MG63 (cell line): ENCODE measurements at regions not wholly inside any gene's neighbourhood (a gene's known extent, or its start where the extent isn't known, plus 50 kb on each side); places are given as distances from the start of the nearest gene placed in this dataset.

ENCODE experiments used
- DNase-seq: peaks from one replicate; pipeline ENCODE4 v3.0.0-alpha.2; 2020
- H3K27me3 ChIP-seq: fragments of 250-450 bp; sonication (Bioruptor Pico); 2 replicates; pipeline ENCODE4 v1.5.1; 2020; ENCODE audit warnings: mild to moderate bottlenecking, moderate library complexity
- H3K36me3 ChIP-seq: fragments of 250-450 bp; sonication (Bioruptor Pico); 2 replicates; pipeline ENCODE4 v1.5.1; 2020; ENCODE audit warnings: mild to moderate bottlenecking, moderate library complexity
- H3K4me3 ChIP-seq: fragments of 250-450 bp; sonication (Bioruptor Pico); 2 replicates; pipeline ENCODE4 v1.5.1; 2020; ENCODE audit warnings: mild to moderate bottlenecking, moderate library complexity
- H3K9me3 ChIP-seq: fragments of 250-450 bp; sonication (Bioruptor Pico); 2 replicates; pipeline ENCODE4 v1.5.1; 2020; ENCODE audit warnings: mild to moderate bottlenecking, moderate library complexity

DNA sequence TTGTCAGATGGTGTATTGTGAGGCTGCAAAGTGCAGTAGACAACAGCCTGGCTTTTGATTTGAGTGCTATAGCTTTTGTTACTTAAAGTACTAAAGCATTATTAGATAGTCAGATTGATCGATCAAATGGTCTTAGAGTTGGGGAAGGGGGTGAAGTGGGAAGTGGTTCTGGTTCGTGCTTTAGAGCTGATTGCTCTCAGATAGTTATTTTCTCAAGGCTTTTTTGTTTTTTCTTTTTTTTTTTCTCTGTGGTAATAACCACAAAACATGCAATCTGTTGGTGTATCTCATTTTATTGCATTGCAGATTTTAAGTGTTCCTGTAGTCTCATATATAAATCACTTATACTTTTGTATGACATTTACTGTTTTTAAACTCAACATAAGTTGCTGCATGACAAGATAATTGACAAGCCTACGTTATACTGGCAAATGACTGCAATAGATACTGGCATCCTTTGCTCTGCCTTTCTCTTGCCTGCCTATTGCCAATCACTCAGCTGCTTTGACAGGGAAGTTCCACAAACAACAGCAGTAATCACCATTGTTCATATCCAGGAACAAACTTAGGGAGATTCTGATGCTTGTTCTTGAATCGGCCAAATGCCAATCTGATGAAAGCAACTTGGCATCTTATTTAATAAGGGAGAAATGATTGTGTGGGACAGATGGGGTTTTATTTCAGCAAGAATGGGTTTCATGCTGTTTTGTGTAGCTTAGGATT lies 125.0 kb upstream of the B3GALT2 start:
- H3K27me3 ChIP-seq, result no peaks in the 10 kb centered on the region
- no peak overlapping the region for H3K4me3 ChIP-seq
- no peaks in the 10 kb centered on the region for H3K9me3 ChIP-seq
- DNase-seq, result no peak
- no peaks in the 10 kb centered on the region for H3K36me3 ChIP-seq

DNA sequence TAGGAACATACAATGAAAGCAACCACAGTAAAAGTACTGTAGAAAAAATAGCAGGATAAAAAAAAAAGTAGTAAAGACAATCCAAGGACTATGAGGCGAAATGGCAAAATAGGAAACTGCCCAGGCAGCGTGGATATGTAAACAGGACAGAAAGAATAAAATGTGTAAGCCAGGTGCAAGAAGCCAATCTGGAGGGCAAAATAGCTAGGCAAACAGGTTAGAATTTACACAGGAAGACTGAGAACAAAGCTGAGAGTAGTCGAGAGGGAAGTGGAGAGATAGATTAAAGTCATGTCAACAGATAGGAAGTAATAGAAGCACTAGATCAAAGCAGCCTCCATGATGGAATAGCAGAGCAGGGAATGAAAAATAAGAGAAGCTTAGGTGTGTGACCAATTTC lies 124.2 kb upstream of the B3GALT2 start:
- H3K9me3 ChIP-seq, result no peaks in the 10 kb centered on the region
- no peak overlapping the region for H3K4me3 ChIP-seq
- no peak for DNase-seq
- no peaks in the 10 kb centered on the region for H3K36me3 ChIP-seq
- no peaks in the 10 kb centered on the region for H3K27me3 ChIP-seq

DNA sequence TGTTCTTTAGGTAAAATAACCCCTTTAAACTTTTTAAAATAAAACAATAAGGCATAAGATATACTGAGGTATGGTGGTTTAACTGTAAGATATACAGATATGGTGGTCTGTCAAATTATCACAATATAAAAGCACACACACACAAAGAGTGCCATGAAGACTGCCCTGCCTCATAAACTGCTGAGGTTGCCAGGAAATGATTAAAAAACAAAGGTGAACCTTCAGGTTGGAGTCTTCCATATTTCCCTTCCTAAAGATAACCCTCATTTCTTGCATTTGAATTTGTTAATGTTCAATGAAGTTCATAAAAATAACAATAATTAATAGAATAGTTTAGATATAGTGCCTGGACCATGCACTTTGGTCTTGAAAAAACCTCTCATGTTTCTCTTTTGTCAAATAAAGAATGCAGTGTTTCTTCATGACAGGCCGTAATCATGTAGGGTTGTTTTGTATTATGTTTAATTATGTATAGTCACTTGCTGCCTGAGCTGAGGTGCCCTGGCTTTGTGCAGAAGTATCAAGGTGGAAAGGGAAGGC lies 123.6 kb upstream of the B3GALT2 start:
- DNase-seq, result no peak
- Histone ChIP-seq H3K36me3 (no peaks in the 10 kb centered on the region), H3K27me3 (no peaks in the 10 kb centered on the region), H3K4me3 (no peak overlapping the region), H3K9me3 (no peaks in the 10 kb centered on the region)

DNA sequence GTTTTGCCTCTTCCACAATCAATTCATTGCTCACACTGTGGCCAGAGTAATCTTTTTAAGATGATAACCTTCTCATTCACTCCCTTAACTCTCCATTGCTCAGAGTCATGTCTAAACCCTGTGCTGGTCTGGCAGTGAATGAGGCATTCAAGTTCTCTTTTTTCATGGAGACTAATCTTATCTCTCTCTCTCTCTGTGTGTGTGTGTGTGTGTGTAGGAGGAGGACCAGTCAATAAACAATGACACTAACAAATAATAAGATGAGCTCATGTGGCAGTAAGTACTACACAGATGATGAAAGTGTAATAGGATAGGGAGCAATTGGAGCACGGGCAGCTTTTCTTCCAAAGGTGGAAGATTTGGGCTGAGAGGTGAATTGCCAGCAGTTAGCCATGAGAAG lies 122.0 kb upstream of the B3GALT2 start:
- Histone ChIP-seq H3K27me3 (no peaks in the 10 kb centered on the region), H3K9me3 (no peaks in the 10 kb centered on the region), H3K4me3 (no peak overlapping the region), H3K36me3 (no peaks in the 10 kb centered on the region)
- no peak for DNase-seq

DNA sequence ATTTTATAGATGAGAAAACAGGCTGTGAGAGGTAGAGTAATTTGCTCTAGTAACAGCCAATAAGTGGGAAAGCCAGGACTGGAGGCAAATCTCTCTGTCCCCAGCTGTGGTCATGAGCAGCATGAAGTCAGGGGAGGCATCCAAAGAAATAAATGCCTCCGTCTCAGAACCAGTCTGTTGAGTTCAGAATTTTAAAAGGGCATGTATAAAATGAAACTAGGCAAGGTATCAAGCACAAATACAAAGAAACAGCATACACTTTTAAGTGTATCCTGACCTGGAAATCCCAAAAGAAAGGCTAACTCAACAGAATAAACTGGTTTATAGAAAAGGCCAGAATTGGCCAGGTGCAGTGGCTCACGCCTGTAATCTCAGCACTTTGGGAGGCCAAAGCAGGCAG lies 120.0 kb upstream of the B3GALT2 start:
- DNase-seq, result no peak
- Histone ChIP-seq H3K27me3 (no peaks in the 10 kb centered on the region), H3K4me3 (no peak overlapping the region), H3K9me3 (no peaks in the 10 kb centered on the region), H3K36me3 (no peaks in the 10 kb centered on the region)
